MM.1S (cell line): ENCODE measurements at regions not wholly inside any gene's neighbourhood (a gene's known extent, or its start where the extent isn't known, plus 50 kb on each side); places are given as distances from the start of the nearest gene placed in this dataset.

Source experiments
- DNase-seq: peaks from one replicate; pipeline ENCODE4 v3.0.0-alpha.2; 2015
- H2AFZ ChIP-seq: fragments of 300-600 bp; sonication (generic); 2 replicates; pipeline ENCODE4 v1.6.0; 2016; ENCODE audit warnings: antibody characterized with exemption, low read length
- H3F3A ChIP-seq: fragments of 300-600 bp; sonication (generic); 2 replicates; pipeline ENCODE4 v1.6.1; 2016; ENCODE audit warnings: mild to moderate bottlenecking, antibody characterized with exemption, low read length, moderate library complexity, mixed read lengths; ENCODE audit not compliant: insufficient read depth
- H3K27ac ChIP-seq: fragments of 300-600 bp; sonication (generic); 2 replicates; pipeline ENCODE4 v1.5.1; 2016; ENCODE audit warnings: mild to moderate bottlenecking, low read length
- H3K27me3 ChIP-seq: fragments of 300-600 bp; sonication (generic); replicated peaks from 2 replicates; pipeline ENCODE4 v1.6.0; 2016; ENCODE audit warnings: low read length; ENCODE audit not compliant: insufficient read depth
- H3K36me3 ChIP-seq: fragments of 300-600 bp; sonication (generic); replicated peaks from 2 replicates; pipeline ENCODE4 v1.6.1; 2016; ENCODE audit warnings: mild to moderate bottlenecking, low read length, mixed read lengths; ENCODE audit not compliant: insufficient read depth
- H3K4me1 ChIP-seq: fragments of 300-600 bp; sonication (generic); 2 replicates; pipeline ENCODE4 v1.6.1; 2016; ENCODE audit warnings: low read length, mixed read lengths
- H3K4me2 ChIP-seq: fragments of 300-600 bp; sonication (generic); 2 replicates; pipeline ENCODE4 v1.6.0; 2016; ENCODE audit warnings: low read depth, low read length
- H3K4me3 ChIP-seq: fragments of 300-600 bp; sonication (generic); 2 replicates; pipeline ENCODE4 v1.5.1; 2016; ENCODE audit warnings: low read length, mixed read lengths
- H3K79me2 ChIP-seq: fragments of 300-600 bp; sonication (generic); 2 replicates; pipeline ENCODE4 v1.6.1; 2016; ENCODE audit warnings: mixed run types, low read length, mixed read lengths
- H3K9ac ChIP-seq: fragments of 300-600 bp; sonication (generic); 2 replicates; pipeline ENCODE4 v1.6.1; 2016; ENCODE audit warnings: low read length, mixed read lengths
- H3K9me2 ChIP-seq: fragments of 300-600 bp; sonication (generic); replicated peaks from 2 replicates; pipeline ENCODE4 v1.6.1; 2016; ENCODE audit warnings: mild to moderate bottlenecking, low read length, mixed read lengths; ENCODE audit not compliant: insufficient read depth
- H3K9me3 ChIP-seq: fragments of 300-600 bp; sonication (generic); replicated peaks from 2 replicates; pipeline ENCODE4 v1.6.1; 2016; ENCODE audit warnings: mild to moderate bottlenecking, low read length, mixed read lengths; ENCODE audit not compliant: insufficient read depth
- H4K20me1 ChIP-seq: fragments of 300-600 bp; sonication (generic); 2 replicates; pipeline ENCODE4 v1.6.1; 2016; ENCODE audit warnings: mild to moderate bottlenecking, low read length, moderate library complexity, mixed read lengths; ENCODE audit not compliant: insufficient read depth
- EZH2 ChIP-seq: fragments of 300-600 bp; sonication (generic); optimal IDR thresholded peaks from 2 replicates; pipeline ENCODE3; 2017; ENCODE audit warnings: low read depth, mild to moderate bottlenecking, antibody characterized with exemption, low read length, mixed read lengths
- EZH2phosphoT487 ChIP-seq: fragments of 300-600 bp; sonication (generic); IDR thresholded peaks from 2 replicates; pipeline ENCODE4 v1.6.1; 2018; ENCODE audit warnings: antibody characterized with exemption, low read length
- TF ChIP-seq, protein P1 (sequence below): fragments of 300-600 bp; sonication (generic); IDR thresholded peaks from 2 replicates; pipeline ENCODE4 v1.5.1; 2016; ENCODE audit warnings: antibody characterized with exemption, low read length, mixed read lengths

DNA sequence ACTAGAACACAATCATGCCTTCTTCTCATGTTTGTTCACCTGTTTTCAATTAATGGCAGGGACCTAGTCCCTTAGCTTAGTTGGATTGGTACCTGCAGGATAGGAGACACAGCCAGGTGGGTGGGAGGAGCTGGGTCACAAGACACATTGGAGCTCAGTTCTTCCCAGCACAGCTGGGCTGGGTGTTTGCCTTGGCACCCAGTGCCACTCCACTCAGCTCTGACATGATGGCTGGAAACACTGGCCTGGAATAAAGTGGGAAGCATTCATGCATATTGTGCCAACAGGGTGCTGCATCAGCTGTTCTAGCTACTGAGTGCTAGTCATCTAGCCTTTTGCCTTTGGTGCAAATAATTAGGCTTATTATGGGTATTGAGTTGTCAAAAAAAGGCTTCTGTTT, 226.1 kb downstream of the PTEN start:
- H3K9me2 ChIP-seq = no peaks in the 10 kb centered on the region
- H3K36me3 ChIP-seq = no peaks in the 10 kb centered on the region
- H3K27me3 ChIP-seq = no peaks in the 10 kb centered on the region
- no peaks in the 10 kb centered on the region for H3K9me3 ChIP-seq
- no peak for DNase-seq
- no peaks in the 10 kb centered on the region for H3K79me2 ChIP-seq
- peaks cover 44% of the 10 kb centered on the region for H3K4me1 ChIP-seq
- peaks cover 23% of the 10 kb centered on the region for H3F3A ChIP-seq
- no peak overlapping the region for H3K9ac ChIP-seq
- no peak overlapping the region for H3K4me3 ChIP-seq
- no peaks in the 10 kb centered on the region for H4K20me1 ChIP-seq
- H3K27ac ChIP-seq = no peak overlapping the region
- TF ChIP-seq EZH2phosphoT487 (no peak), EZH2 (no peak)
- TF ChIP-seq, protein P1, sequence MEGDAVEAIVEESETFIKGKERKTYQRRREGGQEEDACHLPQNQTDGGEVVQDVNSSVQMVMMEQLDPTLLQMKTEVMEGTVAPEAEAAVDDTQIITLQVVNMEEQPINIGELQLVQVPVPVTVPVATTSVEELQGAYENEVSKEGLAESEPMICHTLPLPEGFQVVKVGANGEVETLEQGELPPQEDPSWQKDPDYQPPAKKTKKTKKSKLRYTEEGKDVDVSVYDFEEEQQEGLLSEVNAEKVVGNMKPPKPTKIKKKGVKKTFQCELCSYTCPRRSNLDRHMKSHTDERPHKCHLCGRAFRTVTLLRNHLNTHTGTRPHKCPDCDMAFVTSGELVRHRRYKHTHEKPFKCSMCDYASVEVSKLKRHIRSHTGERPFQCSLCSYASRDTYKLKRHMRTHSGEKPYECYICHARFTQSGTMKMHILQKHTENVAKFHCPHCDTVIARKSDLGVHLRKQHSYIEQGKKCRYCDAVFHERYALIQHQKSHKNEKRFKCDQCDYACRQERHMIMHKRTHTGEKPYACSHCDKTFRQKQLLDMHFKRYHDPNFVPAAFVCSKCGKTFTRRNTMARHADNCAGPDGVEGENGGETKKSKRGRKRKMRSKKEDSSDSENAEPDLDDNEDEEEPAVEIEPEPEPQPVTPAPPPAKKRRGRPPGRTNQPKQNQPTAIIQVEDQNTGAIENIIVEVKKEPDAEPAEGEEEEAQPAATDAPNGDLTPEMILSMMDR = no peak
- H3K4me2 ChIP-seq = no peak overlapping the region
- no peak overlapping the region for H2AFZ ChIP-seq

GRCh38 chr10:88090568-88091214, 227.3 kb downstream of the PTEN start:
- no peaks in the 10 kb centered on the region for H3K9me3 ChIP-seq
- no peaks in the 10 kb centered on the region for H3K79me2 ChIP-seq
- H3K9me2 ChIP-seq = no peaks in the 10 kb centered on the region
- no peaks in the 10 kb centered on the region for H3K27me3 ChIP-seq
- peak; percentile 18 for DNase-seq
- H4K20me1 ChIP-seq = no peaks in the 10 kb centered on the region
- peaks cover 23% of the 10 kb centered on the region for H3F3A ChIP-seq
- peak overlapping the region; percentile 68 for H3K4me2 ChIP-seq
- TF ChIP-seq, protein P1 = no peak
- TF ChIP-seq EZH2 (no peak), EZH2phosphoT487 (no peak)
- H3K36me3 ChIP-seq = no peaks in the 10 kb centered on the region
- peaks cover 44% of the 10 kb centered on the region for H3K4me1 ChIP-seq
- H3K9ac ChIP-seq = peak overlapping the region; percentile 27; the same call in 1 of the 2 replicates
- H3K4me3 ChIP-seq = no peak overlapping the region
- no peak overlapping the region for H2AFZ ChIP-seq
- peak overlapping the region; percentile 83 for H3K27ac ChIP-seq

DNA sequence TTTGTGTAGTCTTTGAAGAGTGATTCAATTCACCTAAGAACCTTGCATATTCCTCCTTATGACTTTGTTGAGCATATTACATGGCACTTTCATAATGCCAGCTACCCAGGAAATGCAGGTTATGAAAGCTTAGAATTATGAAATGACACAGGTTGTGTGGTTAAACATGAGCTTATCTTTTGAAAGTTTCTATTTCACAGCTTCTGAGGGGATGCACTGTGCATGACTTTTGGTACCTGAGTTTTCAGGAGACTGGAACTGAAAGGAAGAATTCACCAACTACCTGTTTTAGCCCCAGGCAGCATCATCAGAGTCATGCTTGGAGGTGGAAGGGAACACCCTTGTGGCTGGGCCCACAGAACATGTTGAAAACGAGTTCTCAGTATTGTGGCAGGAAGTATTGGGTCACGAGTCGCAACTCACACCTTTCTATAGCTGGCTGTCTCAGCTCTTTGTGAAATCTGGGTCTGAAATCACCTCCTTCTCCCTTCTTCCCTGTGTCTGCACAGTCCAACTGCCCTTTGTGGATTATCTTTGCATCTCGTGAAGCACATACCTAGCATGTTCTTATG, 228.2 kb downstream of the PTEN start:
- TF ChIP-seq, protein P1 = peak; percentile 30
- TF ChIP-seq EZH2 (no peak), EZH2phosphoT487 (no peak)
- Histone ChIP-seq H3K27ac (peak overlapping the region; percentile 83), H4K20me1 (no peaks in the 10 kb centered on the region), H2AFZ (no peak overlapping the region), H3K4me1 (peaks cover 44% of the 10 kb centered on the region), H3K9me3 (no peaks in the 10 kb centered on the region), H3K9ac (peak overlapping the region; percentile 27; the same call in 1 of the 2 replicates), H3K4me3 (no peak overlapping the region), H3K9me2 (no peaks in the 10 kb centered on the region), H3K36me3 (no peaks in the 10 kb centered on the region), H3K4me2 (peak overlapping the region; percentile 68), H3F3A (peaks cover 23% of the 10 kb centered on the region), H3K79me2 (no peaks in the 10 kb centered on the region), H3K27me3 (no peaks in the 10 kb centered on the region)
- peak; percentile 97 for DNase-seq
